ENCODE measurements at regions not wholly inside any gene's neighbourhood (a gene's known extent, or its start where the extent isn't known, plus 50 kb on each side); places are given as distances from the start of the nearest gene placed in this dataset.

- TF ChIP-seq CTCF (IDR thresholded peaks at IDR 0.05) (no peak), POLR2A (IDR thresholded peaks at IDR 0.05) (no peak)
Observed at GRCh38 chr12:72214163-72214562, 58.0 kb upstream of the TRHDE start.
